OCI-LY1 (cell line): ENCODE measurements at regions not wholly inside any gene's neighbourhood (a gene's known extent, or its start where the extent isn't known, plus 50 kb on each side); places are given as distances from the start of the nearest gene placed in this dataset.

ENCODE experiments used
- H2AFZ ChIP-seq: fragments of 200-600 bp; sonication (generic), shearing (Covaris generic); 2 replicates; pipeline ENCODE4 v1.6.0; 2014; ENCODE audit warnings: antibody characterized with exemption, mild to moderate bottlenecking, low read length
- H3F3A ChIP-seq: fragments of 200-600 bp; sonication (generic), shearing (Covaris generic); 2 replicates; pipeline ENCODE4 v1.6.0; 2014; ENCODE audit warnings: mild to moderate bottlenecking, antibody characterized with exemption, low read length, moderate library complexity; ENCODE audit not compliant: insufficient read depth
- H3K27ac ChIP-seq: fragments of 200-600 bp; sonication (generic); 2 replicates; pipeline ENCODE4 v1.5.1; 2014; ENCODE audit warnings: low read length, mixed run types, mild to moderate bottlenecking, low read depth; ENCODE audit not compliant: poor library complexity, severe bottlenecking
- H3K27me3 ChIP-seq: fragments of 200-600 bp; sonication (generic); 2 replicates; pipeline ENCODE4 v1.6.0; 2014; ENCODE audit warnings: antibody characterized with exemption, mild to moderate bottlenecking, low read length, moderate library complexity; ENCODE audit not compliant: insufficient read depth
- H3K36me3 ChIP-seq: fragments of 200-600 bp; sonication (generic); 2 replicates; pipeline ENCODE4 v1.6.1; 2014; ENCODE audit warnings: mild to moderate bottlenecking, antibody characterized with exemption, low read length, moderate library complexity, mixed read lengths; ENCODE audit not compliant: insufficient read depth
- H3K4me1 ChIP-seq: fragments of 200-600 bp; sonication (generic); 2 replicates; pipeline ENCODE4 v1.5.1; 2014; ENCODE audit warnings: mild to moderate bottlenecking, low read length, moderate library complexity; ENCODE audit not compliant: insufficient read depth, severe bottlenecking
- H3K4me2 ChIP-seq: fragments of 200-600 bp; sonication (generic), shearing (Covaris generic); 2 replicates; pipeline ENCODE4 v1.6.1; 2014; ENCODE audit warnings: low read length
- H3K4me3 ChIP-seq: fragments of 200-600 bp; sonication (generic); 2 replicates; pipeline ENCODE4 v1.5.1; 2014; ENCODE audit warnings: low read length, low read depth, mild to moderate bottlenecking, mixed read lengths; ENCODE audit not compliant: poor library complexity, severe bottlenecking
- H3K79me2 ChIP-seq: fragments of 200-600 bp; shearing (Covaris generic); 2 replicates; pipeline ENCODE4 v1.6.1; 2016; ENCODE audit warnings: mixed run types, low read length, mixed read lengths; ENCODE audit not compliant: insufficient read depth
- H3K9ac ChIP-seq: fragments of 200-600 bp; sonication (generic), shearing (Covaris generic); 2 replicates; pipeline ENCODE4 v1.6.1; 2014; ENCODE audit warnings: mild to moderate bottlenecking, low read length, mixed read lengths
- H3K9me2 ChIP-seq: fragments of 200-600 bp; sonication (generic), shearing (Covaris generic); 2 replicates; pipeline ENCODE4 v1.6.1; 2014; ENCODE audit warnings: low read depth, mild to moderate bottlenecking, low read length, mixed read lengths
- H3K9me3 ChIP-seq: fragments of 200-600 bp; shearing (Covaris generic); 2 replicates; pipeline ENCODE4 v1.6.1; 2014; ENCODE audit warnings: low read length, mixed read lengths
- H4K20me1 ChIP-seq: fragments of 200-600 bp; sonication (generic), shearing (Covaris generic); 2 replicates; pipeline ENCODE4 v1.6.0; 2016; ENCODE audit warnings: mild to moderate bottlenecking, low read length; ENCODE audit not compliant: insufficient read depth
- EZH2 ChIP-seq: fragments of 200-600 bp; sonication (generic), shearing (Covaris generic); IDR thresholded peaks from 2 replicates; pipeline ENCODE4 v1.8.0; 2017; ENCODE audit warnings: borderline replicate concordance, mixed run types, mild to moderate bottlenecking, antibody characterized with exemption, low read length, moderate library complexity, mixed read lengths
- TF ChIP-seq, protein P1 (sequence below): fragments of 200-600 bp; sonication (generic), shearing (Covaris generic); IDR thresholded peaks from 2 replicates; pipeline ENCODE4 v1.5.1; 2017; ENCODE audit warnings: mild to moderate bottlenecking, antibody characterized with exemption, low read length, moderate library complexity, mixed read lengths

DNA sequence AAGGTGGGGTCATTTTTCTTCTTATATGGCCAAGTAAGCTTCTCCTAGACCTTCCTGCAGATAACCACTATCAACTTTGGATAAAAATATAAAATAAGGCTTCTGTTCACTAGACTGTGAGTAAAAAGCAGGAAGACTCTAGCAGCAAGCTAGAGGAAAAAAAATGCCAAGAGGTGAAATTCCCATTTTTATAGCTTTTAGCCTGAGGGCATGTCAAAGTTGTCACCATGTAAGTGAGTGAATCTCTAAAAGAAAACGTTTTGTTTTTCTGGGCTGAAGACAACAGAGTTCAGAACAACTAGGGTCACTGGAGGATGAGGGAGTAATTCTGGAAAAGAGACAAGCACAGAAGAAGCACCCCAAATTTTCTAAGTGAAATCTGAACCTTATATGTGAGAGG lies 143.9 kb upstream of the DIO3 start:
- Histone ChIP-seq H3K36me3 (no peaks in the 10 kb centered on the region), H3K9me3 (no peaks in the 10 kb centered on the region), H3F3A (no peaks in the 10 kb centered on the region), H3K9me2 (no peaks in the 10 kb centered on the region), H3K27ac (no peak overlapping the region), H3K4me1 (no peaks in the 10 kb centered on the region), H3K79me2 (no peaks in the 10 kb centered on the region), H2AFZ (no peak overlapping the region), H3K4me3 (no peak overlapping the region), H4K20me1 (no peaks in the 10 kb centered on the region), H3K9ac (no peak overlapping the region), H3K4me2 (no peak overlapping the region), H3K27me3 (no peaks in the 10 kb centered on the region)
- TF ChIP-seq, protein P1, sequence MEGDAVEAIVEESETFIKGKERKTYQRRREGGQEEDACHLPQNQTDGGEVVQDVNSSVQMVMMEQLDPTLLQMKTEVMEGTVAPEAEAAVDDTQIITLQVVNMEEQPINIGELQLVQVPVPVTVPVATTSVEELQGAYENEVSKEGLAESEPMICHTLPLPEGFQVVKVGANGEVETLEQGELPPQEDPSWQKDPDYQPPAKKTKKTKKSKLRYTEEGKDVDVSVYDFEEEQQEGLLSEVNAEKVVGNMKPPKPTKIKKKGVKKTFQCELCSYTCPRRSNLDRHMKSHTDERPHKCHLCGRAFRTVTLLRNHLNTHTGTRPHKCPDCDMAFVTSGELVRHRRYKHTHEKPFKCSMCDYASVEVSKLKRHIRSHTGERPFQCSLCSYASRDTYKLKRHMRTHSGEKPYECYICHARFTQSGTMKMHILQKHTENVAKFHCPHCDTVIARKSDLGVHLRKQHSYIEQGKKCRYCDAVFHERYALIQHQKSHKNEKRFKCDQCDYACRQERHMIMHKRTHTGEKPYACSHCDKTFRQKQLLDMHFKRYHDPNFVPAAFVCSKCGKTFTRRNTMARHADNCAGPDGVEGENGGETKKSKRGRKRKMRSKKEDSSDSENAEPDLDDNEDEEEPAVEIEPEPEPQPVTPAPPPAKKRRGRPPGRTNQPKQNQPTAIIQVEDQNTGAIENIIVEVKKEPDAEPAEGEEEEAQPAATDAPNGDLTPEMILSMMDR, result no peak
- TF ChIP-seq EZH2, result no peak

DNA sequence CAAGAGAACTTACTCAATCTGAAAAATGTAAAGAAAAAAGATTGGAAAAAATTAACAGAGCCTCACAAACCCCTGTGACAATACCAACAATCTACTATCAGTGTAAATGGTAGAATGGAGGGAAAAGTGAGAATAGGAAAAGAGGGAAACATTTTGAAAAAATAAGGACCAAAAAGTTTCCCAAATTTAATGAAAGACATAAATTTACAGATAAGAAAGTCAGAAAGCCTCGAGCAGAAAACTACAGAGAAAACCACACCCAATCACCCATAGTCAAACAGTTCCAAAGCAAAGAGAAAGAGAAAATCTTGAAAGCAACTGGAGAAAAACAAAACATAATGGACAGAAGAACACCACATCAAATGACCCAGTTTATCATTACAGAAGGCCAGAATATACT lies 142.7 kb upstream of the DIO3 start:
- no peaks in the 10 kb centered on the region for H4K20me1 ChIP-seq
- no peak overlapping the region for H3K27ac ChIP-seq
- no peaks in the 10 kb centered on the region for H3K36me3 ChIP-seq
- TF ChIP-seq EZH2, result no peak
- TF ChIP-seq, protein P1, result no peak
- H3K9ac ChIP-seq, result no peak overlapping the region
- H3K4me1 ChIP-seq, result no peaks in the 10 kb centered on the region
- H3F3A ChIP-seq, result no peaks in the 10 kb centered on the region
- no peaks in the 10 kb centered on the region for H3K79me2 ChIP-seq
- no peaks in the 10 kb centered on the region for H3K9me3 ChIP-seq
- H2AFZ ChIP-seq, result no peak overlapping the region
- H3K9me2 ChIP-seq, result no peaks in the 10 kb centered on the region
- H3K27me3 ChIP-seq, result no peaks in the 10 kb centered on the region
- H3K4me2 ChIP-seq, result no peak overlapping the region
- no peak overlapping the region for H3K4me3 ChIP-seq

DNA sequence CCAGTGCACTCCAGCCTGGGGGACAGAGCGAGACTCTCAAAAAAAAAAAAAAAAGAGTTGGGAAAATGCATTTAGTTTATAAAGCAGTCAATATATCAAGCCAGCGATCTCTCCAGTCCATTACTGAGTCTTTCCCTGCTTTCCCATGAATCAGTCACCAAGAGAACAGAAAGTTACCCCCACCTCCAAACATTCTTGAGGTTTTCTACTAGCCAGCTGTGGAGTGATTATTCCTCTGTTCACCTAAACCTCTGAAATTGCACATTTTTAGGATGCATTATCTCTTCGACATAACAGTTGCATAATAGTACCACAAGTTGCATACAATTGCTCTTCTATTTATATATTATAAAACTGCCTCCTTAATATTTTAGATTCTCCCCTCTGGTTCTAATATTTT lies 134.8 kb upstream of the DIO3 start:
- Histone ChIP-seq H3K4me1 (no peaks in the 10 kb centered on the region), H3K4me2 (no peak overlapping the region), H2AFZ (no peak overlapping the region), H3F3A (no peaks in the 10 kb centered on the region), H3K27me3 (no peaks in the 10 kb centered on the region), H3K27ac (no peak overlapping the region), H3K9ac (no peak overlapping the region), H3K4me3 (no peak overlapping the region), H3K9me2 (no peaks in the 10 kb centered on the region), H3K9me3 (peaks cover 5% of the 10 kb centered on the region; the same call in 1 of the 2 replicates), H3K79me2 (no peaks in the 10 kb centered on the region), H4K20me1 (no peaks in the 10 kb centered on the region), H3K36me3 (no peaks in the 10 kb centered on the region)
- TF ChIP-seq, protein P1, result no peak
- no peak for TF ChIP-seq EZH2
